AG10803 (cell line): ENCODE measurements at regions not wholly inside any gene's neighbourhood (a gene's known extent, or its start where the extent isn't known, plus 50 kb on each side); places are given as distances from the start of the nearest gene placed in this dataset.

Source experiments
- DNase-seq: peaks from one replicate; pipeline ENCODE4 v3.0.0; 2010; ENCODE audit warnings: low read depth
- H3K4me3 ChIP-seq: 2 replicates; pipeline ENCODE4 v1.5.1; 2011; ENCODE audit warnings: mild to moderate bottlenecking, low read length, control low read depth
- TF ChIP-seq, protein P1 (sequence below): conservative IDR thresholded peaks from 2 replicates; pipeline ENCODE4 v1.5.1; 2011; ENCODE audit warnings: mild to moderate bottlenecking, low read length, control low read depth, inconsistent platforms

DNA sequence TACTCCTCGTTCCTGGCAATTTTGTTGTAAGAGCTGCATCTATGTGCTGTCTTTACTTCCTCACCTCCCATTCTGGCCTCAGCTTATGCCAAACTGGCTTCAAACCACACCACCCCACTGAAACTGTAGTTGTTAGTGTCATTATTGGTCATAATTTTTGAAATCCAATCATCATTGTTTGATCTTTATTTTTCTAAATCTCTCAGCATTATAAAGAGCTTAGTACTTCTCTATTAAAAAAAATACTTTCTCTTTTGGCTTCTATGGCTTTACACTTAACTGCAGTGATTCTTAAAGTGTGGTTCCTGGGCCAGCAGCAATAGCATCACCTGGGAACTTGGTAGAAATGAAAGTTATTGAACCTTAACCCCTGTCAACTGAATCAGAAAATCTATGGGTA lies 83.5 kb upstream of the GRPR start:
- no peak overlapping the region for H3K4me3 ChIP-seq
- TF ChIP-seq, protein P1, sequence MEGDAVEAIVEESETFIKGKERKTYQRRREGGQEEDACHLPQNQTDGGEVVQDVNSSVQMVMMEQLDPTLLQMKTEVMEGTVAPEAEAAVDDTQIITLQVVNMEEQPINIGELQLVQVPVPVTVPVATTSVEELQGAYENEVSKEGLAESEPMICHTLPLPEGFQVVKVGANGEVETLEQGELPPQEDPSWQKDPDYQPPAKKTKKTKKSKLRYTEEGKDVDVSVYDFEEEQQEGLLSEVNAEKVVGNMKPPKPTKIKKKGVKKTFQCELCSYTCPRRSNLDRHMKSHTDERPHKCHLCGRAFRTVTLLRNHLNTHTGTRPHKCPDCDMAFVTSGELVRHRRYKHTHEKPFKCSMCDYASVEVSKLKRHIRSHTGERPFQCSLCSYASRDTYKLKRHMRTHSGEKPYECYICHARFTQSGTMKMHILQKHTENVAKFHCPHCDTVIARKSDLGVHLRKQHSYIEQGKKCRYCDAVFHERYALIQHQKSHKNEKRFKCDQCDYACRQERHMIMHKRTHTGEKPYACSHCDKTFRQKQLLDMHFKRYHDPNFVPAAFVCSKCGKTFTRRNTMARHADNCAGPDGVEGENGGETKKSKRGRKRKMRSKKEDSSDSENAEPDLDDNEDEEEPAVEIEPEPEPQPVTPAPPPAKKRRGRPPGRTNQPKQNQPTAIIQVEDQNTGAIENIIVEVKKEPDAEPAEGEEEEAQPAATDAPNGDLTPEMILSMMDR: no peak
- DNase-seq: no peak

DNA sequence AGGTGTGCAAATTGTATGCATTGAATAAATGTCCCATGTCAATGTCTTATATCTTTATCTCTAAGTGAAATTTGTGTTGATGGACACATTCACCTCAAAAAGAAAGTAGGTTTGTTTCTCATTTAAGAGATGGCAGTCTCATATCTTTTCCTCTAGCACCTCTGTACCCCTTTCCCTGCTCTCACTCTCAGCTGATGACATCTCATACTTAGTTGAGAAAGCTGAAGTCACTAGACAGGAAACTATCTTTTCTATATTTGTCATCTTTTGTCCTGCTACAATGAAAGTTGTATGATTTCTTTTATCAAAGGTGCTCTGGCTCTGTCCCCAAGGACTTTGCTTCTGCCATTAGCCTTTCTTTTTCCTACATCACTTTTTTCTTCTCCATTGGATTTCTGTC lies 84.0 kb upstream of the GRPR start:
- DNase-seq: no peak
- no peak overlapping the region for H3K4me3 ChIP-seq
- TF ChIP-seq, protein P1: no peak

DNA sequence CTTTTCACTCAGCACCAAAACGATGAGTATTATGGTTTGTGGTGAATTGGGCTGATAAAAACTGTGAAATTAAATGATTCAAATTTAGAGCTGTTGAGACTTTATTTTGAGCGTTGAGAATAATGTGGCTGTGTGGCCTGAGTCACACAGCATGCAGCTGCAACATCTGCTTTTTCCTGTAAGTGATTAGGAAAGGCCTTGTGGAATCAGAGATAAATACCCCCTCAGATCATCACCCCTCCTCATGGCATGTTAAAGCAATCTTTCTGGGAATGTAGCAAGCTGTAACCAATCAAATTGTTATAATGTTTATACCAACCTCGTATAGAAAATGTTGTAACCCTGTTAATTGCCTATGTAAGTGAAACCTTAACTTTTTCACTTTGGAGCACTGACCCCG lies 90.0 kb upstream of the GRPR start:
- no peak overlapping the region for H3K4me3 ChIP-seq
- TF ChIP-seq, protein P1: no peak
- peak; percentile 79 for DNase-seq

DNA sequence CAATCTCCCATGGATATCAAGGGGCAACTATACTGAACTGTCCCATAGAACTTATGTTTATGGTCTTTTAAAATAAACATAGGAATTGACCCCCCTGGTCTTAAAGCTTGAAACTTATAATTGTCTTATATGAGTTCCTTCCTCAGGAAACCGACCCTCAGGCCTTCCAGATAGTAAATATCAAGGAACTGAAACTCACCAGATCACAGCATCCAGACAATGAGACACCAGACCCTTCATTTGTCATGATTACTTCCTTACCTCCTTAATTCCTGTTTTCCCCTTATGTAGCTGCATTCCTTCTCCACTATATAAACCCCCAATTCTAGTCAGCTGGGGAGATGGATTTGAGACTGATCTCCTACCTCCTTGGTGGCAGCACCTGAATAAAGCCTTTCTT lies 94.8 kb upstream of the GRPR start:
- TF ChIP-seq, protein P1: no peak
- H3K4me3 ChIP-seq: no peak overlapping the region
- DNase-seq: no peak

DNA sequence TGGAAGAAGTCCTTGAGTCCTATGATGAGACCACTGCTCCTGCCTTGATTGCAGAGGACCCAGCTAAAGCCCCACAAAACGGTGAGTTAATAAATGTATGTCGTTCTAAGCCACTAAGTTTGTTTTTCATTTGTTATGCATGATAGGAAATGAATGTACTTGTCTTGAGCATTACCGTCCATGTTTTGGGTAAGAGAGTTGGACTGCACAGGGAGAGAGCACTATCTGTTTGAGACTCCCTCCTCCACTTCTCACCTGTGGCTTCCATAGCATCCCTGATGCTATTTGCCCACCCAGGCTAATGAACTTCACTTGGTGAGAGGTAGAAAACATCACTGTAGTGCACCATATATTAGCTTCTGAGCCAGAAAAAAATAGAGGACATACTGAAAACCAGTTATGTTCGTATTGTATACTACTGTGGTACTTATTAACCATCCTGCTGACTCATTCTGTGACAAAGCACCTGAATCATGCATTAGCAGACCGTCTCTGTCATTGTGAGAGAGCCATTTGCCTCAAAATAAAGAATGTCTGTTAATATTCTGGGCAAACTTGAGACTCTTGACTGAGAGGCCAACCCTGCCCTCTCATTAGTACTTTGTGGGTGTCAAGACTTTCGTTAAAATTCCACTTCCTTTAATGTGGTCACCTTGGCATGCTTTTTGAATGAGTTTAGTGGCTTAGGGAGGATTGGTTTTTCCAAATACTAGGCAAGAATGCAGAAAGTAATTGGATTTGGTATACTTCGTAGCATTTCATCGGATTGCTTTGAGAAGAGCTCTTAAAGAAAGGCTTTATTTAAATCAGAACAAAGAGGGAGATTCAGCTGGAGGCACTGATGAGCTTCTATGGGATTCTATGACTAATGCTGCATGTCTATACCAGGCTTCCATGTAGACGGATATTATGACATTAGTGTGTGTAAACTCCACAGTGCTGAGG lies 99.3 kb upstream of the GRPR start:
- TF ChIP-seq, protein P1: no peak
- DNase-seq: peak; percentile 30
- no peak overlapping the region for H3K4me3 ChIP-seq

DNA sequence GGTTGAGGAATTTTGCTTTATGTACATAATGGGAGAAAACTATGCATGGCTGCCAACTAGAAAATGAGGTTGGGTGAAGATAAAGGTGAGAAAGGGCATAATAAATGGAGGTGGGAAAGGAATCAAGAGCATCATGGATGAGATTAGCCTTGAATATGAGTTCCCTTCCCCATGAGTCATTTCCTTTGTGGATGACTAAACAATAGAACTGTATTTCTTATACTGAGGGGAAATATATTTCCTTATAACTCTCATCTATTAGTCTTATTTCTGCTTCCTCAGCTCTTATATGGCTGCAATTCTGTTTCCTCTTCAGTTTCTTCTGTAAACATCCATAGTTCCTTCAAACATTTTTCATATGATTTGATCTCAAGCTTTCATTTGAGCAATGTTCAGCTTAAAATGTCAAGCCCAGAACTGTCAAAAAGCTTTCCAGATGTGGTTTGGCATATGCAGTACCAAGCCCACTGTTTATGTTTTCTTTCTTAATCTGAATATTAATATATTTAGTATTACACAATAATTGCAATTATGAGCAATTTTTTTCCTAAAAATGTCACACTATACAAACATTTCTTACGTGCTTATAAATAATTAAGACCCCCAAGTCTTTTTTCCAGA lies 100.7 kb upstream of the GRPR start:
- peak; percentile 25 for DNase-seq
- no peak overlapping the region for H3K4me3 ChIP-seq
- TF ChIP-seq, protein P1: no peak

DNA sequence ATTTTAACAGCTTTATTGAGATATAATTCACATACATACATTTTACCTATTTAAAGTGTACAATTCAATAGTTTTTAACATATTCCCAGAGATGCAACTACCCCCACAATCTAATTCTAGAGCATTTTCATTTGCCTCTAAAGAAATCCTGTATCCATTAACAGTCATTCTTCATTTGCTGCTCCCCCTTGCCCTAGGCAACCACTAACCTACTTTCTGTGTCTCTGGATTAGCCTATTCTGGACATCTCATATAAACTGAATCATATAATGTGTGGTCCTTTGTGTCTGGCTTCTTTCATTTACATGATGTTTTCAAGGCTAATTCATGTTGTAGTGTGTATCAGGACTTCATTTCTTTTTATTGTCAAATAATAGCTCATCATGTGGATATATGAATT lies 105.1 kb upstream of the GRPR start:
- TF ChIP-seq, protein P1: no peak
- no peak for DNase-seq
- no peak overlapping the region for H3K4me3 ChIP-seq
